BE2C (cell line): ENCODE measurements at regions not wholly inside any gene's neighbourhood (a gene's known extent, or its start where the extent isn't known, plus 50 kb on each side); places are given as distances from the start of the nearest gene placed in this dataset.

ENCODE experiments used
- DNase-seq: peaks from one replicate; pipeline ENCODE4 v3.0.0-alpha.2; 2020
- H3K27me3 ChIP-seq: fragments of 250-450 bp; sonication (Bioruptor Pico); 2 replicates; pipeline ENCODE4 v1.5.1; 2020; ENCODE audit warnings: mild to moderate bottlenecking
- H3K36me3 ChIP-seq: fragments of 250-450 bp; sonication (Bioruptor Pico); 2 replicates; pipeline ENCODE4 v1.5.1; 2020; ENCODE audit warnings: mild to moderate bottlenecking
- H3K4me1 ChIP-seq: fragments of 250-450 bp; sonication (Bioruptor Pico); 2 replicates; pipeline ENCODE4 v1.5.1; 2020
- H3K4me3 ChIP-seq: 2 replicates; pipeline ENCODE4 v1.5.1; 2011; ENCODE audit warnings: low read depth, low read length
- H3K9me3 ChIP-seq: fragments of 250-450 bp; sonication (Bioruptor Pico); 2 replicates; pipeline ENCODE4 v1.5.1; 2020
- CTCF ChIP-seq: IDR thresholded peaks from 2 replicates; pipeline ENCODE4 v1.5.1; 2012; ENCODE audit warnings: mild to moderate bottlenecking, low read depth, low read length

DNA sequence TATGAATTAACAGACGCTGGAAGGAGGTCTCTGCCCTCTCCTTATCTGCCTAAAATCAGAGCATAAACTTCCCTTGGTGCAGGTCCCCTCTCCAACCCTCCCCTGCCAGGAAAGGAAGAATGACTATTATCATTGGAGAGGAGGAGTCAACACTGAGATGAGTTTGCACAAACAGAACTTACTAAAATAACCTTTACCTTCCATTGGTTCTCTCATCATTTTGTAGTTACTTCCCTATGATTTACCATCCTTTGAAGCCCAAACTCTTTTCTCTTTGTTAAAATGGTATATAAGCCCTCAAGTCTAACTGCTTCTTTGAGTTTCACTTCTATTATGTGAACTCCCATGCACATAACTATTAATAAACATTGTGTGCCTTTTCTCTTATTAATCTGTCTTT, 64.2 kb upstream of the EEA1 start:
- Histone ChIP-seq H3K27me3 (no peaks in the 10 kb centered on the region), H3K4me1 (no peaks in the 10 kb centered on the region), H3K4me3 (no peak overlapping the region), H3K36me3 (no peaks in the 10 kb centered on the region), H3K9me3 (no peaks in the 10 kb centered on the region)
- no peak for DNase-seq
- TF ChIP-seq CTCF = no peak

GRCh38 chr12:92995258-92995903, 66.3 kb upstream of the EEA1 start:
- TF ChIP-seq CTCF = no peak
- H3K9me3 ChIP-seq = no peaks in the 10 kb centered on the region
- H3K4me3 ChIP-seq = no peak overlapping the region
- no peak for DNase-seq
- no peaks in the 10 kb centered on the region for H3K4me1 ChIP-seq
- no peaks in the 10 kb centered on the region for H3K36me3 ChIP-seq
- no peaks in the 10 kb centered on the region for H3K27me3 ChIP-seq

GRCh38 chr12:93000026-93000425, 70.9 kb upstream of the EEA1 start:
- no peak for DNase-seq
- no peak overlapping the region for H3K4me3 ChIP-seq
- H3K9me3 ChIP-seq = no peaks in the 10 kb centered on the region
- H3K27me3 ChIP-seq = no peaks in the 10 kb centered on the region
- H3K4me1 ChIP-seq = no peaks in the 10 kb centered on the region
- TF ChIP-seq CTCF = no peak
- H3K36me3 ChIP-seq = no peaks in the 10 kb centered on the region

GRCh38 chr12:93001407-93001806, 72.3 kb upstream of the EEA1 start:
- no peak for DNase-seq
- no peaks in the 10 kb centered on the region for H3K36me3 ChIP-seq
- H3K9me3 ChIP-seq = no peaks in the 10 kb centered on the region
- no peak for TF ChIP-seq CTCF
- H3K27me3 ChIP-seq = no peaks in the 10 kb centered on the region
- H3K4me1 ChIP-seq = no peaks in the 10 kb centered on the region
- H3K4me3 ChIP-seq = no peak overlapping the region

- no peak overlapping the region for H3K4me3 ChIP-seq
- no peak for DNase-seq
- no peaks in the 10 kb centered on the region for H3K36me3 ChIP-seq
Measured at GRCh38 chr12:93002293-93003054, 73.4 kb upstream of the EEA1 start.

More at GRCh38 chr12:93002293-93003054, 73.4 kb upstream of the EEA1 start:
- Histone ChIP-seq H3K27me3 (no peaks in the 10 kb centered on the region), H3K4me1 (no peaks in the 10 kb centered on the region), H3K9me3 (no peaks in the 10 kb centered on the region)
- TF ChIP-seq CTCF = no peak
